Neural cell (in vitro differentiated cells): ENCODE measurements at regions not wholly inside any gene's neighbourhood (a gene's known extent, or its start where the extent isn't known, plus 50 kb on each side); places are given as distances from the start of the nearest gene placed in this dataset.

Experiments
- EZH2 ChIP-seq: fragments of 200-600, 300-800 bp; shearing (Covaris generic), sonication (generic); IDR thresholded peaks from 2 replicates; pipeline ENCODE4 v1.6.1; 2014; ENCODE audit warnings: antibody characterized with exemption, low read length, borderline replicate concordance, mild to moderate bottlenecking; ENCODE audit not compliant: insufficient read depth, poor library complexity, severe bottlenecking
- MXI1 ChIP-seq: fragments of 450-650 bp; conservative IDR thresholded peaks from 2 replicates; pipeline ENCODE4 v1.6.1; 2014; ENCODE audit warnings: antibody characterized with exemption, mild to moderate bottlenecking; ENCODE audit not compliant: poor library complexity, severe bottlenecking
- POLR2AphosphoS5 ChIP-seq: IDR thresholded peaks from 2 replicates; pipeline ENCODE4 v1.6.1; 2012
- TAF1 ChIP-seq: IDR thresholded peaks from 2 replicates; pipeline ENCODE4 v1.6.1; 2012; ENCODE audit warnings: low read depth
- TF ChIP-seq, protein P1 (sequence below): fragments of 450-650 bp; IDR thresholded peaks from 2 replicates; pipeline ENCODE4 v1.5.1; 2014; ENCODE audit warnings: antibody characterized with exemption, mild to moderate bottlenecking, moderate library complexity; ENCODE audit not compliant: poor library complexity, severe bottlenecking

DNA sequence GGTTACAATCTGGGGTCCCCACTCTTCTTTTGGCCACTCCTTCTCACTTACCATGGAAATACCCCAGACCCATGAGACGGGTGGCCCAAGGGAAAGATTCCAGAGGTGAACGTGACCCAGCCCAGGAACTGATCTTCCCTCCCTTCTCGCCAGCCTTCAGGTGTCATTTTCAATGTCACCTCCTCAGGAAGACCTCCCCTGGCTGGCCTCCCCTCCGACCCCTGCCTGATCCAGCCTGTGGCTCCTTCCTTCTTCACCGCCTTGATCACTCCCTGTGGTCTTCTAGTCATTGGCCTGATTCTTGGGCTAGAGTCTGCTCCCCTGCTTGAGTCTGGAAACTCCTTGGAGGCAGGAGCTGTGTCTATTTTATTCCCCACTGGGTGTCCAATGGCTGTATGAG lies 146.1 kb downstream of the SMAD6 start:
- TF ChIP-seq POLR2AphosphoS5 = no peak
- TF ChIP-seq, protein P1, sequence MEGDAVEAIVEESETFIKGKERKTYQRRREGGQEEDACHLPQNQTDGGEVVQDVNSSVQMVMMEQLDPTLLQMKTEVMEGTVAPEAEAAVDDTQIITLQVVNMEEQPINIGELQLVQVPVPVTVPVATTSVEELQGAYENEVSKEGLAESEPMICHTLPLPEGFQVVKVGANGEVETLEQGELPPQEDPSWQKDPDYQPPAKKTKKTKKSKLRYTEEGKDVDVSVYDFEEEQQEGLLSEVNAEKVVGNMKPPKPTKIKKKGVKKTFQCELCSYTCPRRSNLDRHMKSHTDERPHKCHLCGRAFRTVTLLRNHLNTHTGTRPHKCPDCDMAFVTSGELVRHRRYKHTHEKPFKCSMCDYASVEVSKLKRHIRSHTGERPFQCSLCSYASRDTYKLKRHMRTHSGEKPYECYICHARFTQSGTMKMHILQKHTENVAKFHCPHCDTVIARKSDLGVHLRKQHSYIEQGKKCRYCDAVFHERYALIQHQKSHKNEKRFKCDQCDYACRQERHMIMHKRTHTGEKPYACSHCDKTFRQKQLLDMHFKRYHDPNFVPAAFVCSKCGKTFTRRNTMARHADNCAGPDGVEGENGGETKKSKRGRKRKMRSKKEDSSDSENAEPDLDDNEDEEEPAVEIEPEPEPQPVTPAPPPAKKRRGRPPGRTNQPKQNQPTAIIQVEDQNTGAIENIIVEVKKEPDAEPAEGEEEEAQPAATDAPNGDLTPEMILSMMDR = no peak
- no peak for TF ChIP-seq EZH2
- no peak for TF ChIP-seq MXI1
- no peak for TF ChIP-seq TAF1
